DND-41 (cell line): ENCODE measurements at regions not wholly inside any gene's neighbourhood (a gene's known extent, or its start where the extent isn't known, plus 50 kb on each side); places are given as distances from the start of the nearest gene placed in this dataset.

Source experiments
- CTCF ChIP-seq: IDR thresholded peaks from 2 replicates; pipeline ENCODE4 v1.5.1; 2012; ENCODE audit warnings: borderline replicate concordance, low read length, moderate library complexity, mild to moderate bottlenecking; ENCODE audit not compliant: poor library complexity, severe bottlenecking; ENCODE audit errors: extremely low read depth
- EZH2 ChIP-seq: IDR thresholded peaks from 3 replicates; pipeline ENCODE4 v1.6.1; 2012; ENCODE audit warnings: borderline replicate concordance, low read depth, mild to moderate bottlenecking, moderate library complexity, low read length, inconsistent platforms; ENCODE audit not compliant: severe bottlenecking

GRCh38 chr12:31220061-31220460, 105.9 kb downstream of the SINHCAF start:
- TF ChIP-seq CTCF, result no peak
- TF ChIP-seq EZH2, result no peak
